IMR-90 (cell line): ENCODE measurements at regions not wholly inside any gene's neighbourhood (a gene's known extent, or its start where the extent isn't known, plus 50 kb on each side); places are given as distances from the start of the nearest gene placed in this dataset.

Experiments used
- ATAC-seq: fragments of 200-7000 bp; cut with Tn5 transposase; 2 replicates; pipeline ENCODE4 v1.9.1; 2020; ENCODE audit warnings: low read depth, mild to moderate bottlenecking, moderate library complexity
- BruUV-seq: library from RNA; stranded (reverse); fragments of 400-500 nt; replicated peaks from 2 replicates; lab custom pipeline; 2021; lab: Mats Ljungman, UMichigan
- CTCF ChIA-PET: fragments of 300-600 bp; formaldehyde crosslinking; extraction: SDS; loops from one replicate; lab custom pipeline; 2021; ENCODE audit warnings: antibody characterized with exemption; lab: Yijun Ruan, JAX
- POLR2A ChIA-PET: fragments of 300-600 bp; sonication (Branson Sonifier 250); formaldehyde crosslinking; loops from one replicate; lab custom pipeline; 2022; ENCODE audit warnings: antibody characterized with exemption; ENCODE audit not compliant: unreplicated experiment; lab: Charles Lee
- DNase-seq: peaks from one replicate; pipeline ENCODE4 v3.0.0; 2013
- H2AFZ ChIP-seq: replicated peaks from 2 replicates; pipeline ENCODE3; 2013; ENCODE audit warnings: low read length, mild to moderate bottlenecking; ENCODE audit not compliant: poor library complexity
- H2AK5ac ChIP-seq: 2 replicates; pipeline ENCODE4 v1.6.1; 2013; ENCODE audit warnings: low read depth, low read length, inconsistent platforms
- H2AK9ac ChIP-seq: replicated peaks from 2 replicates; pipeline ENCODE3; 2013; ENCODE audit warnings: mild to moderate bottlenecking, low read depth, low read length, moderate library complexity; ENCODE audit not compliant: poor library complexity
- H2BK120ac ChIP-seq: 2 replicates; pipeline ENCODE4 v1.6.1; 2013; ENCODE audit warnings: low read depth, low read length, inconsistent platforms
- H2BK15ac ChIP-seq: 3 replicates; pipeline ENCODE4 v1.6.1; 2013; ENCODE audit warnings: low read depth, low read length, inconsistent platforms
- H2BK20ac ChIP-seq: 2 replicates; pipeline ENCODE4 v1.6.1; 2013; ENCODE audit warnings: low read depth, mild to moderate bottlenecking, inconsistent platforms, low read length, moderate library complexity
- H2BK5ac ChIP-seq: 2 replicates; pipeline ENCODE4 v1.6.1; 2013; ENCODE audit warnings: mild to moderate bottlenecking, low read depth, low read length, inconsistent platforms; ENCODE audit not compliant: poor library complexity, severe bottlenecking
- H3K14ac ChIP-seq: replicated peaks from 2 replicates; pipeline ENCODE4 v1.6.1; 2013; ENCODE audit warnings: low read depth, low read length, inconsistent platforms
- H3K18ac ChIP-seq: 2 replicates; pipeline ENCODE4 v1.6.1; 2013; ENCODE audit warnings: low read depth, low read length, control low read depth
- H3K23ac ChIP-seq: 2 replicates; pipeline ENCODE4 v1.6.1; 2013; ENCODE audit warnings: low read depth, low read length, inconsistent platforms
- H3K27ac ChIP-seq: 2 replicates; pipeline ENCODE4 v1.5.1; 2013; ENCODE audit warnings: mild to moderate bottlenecking, control low read depth, low read length; ENCODE audit not compliant: insufficient read depth
- H3K27me3 ChIP-seq: 2 replicates; pipeline ENCODE4 v1.6.1; 2013; ENCODE audit warnings: low read length; ENCODE audit not compliant: control insufficient read depth, insufficient read depth
- H3K36me3 ChIP-seq: 2 replicates; pipeline ENCODE4 v1.6.1; 2013; ENCODE audit warnings: low read length, mixed read lengths; ENCODE audit not compliant: control insufficient read depth, insufficient read depth
- H3K4ac ChIP-seq: 2 replicates; pipeline ENCODE4 v1.6.1; 2013; ENCODE audit warnings: low read depth, low read length, inconsistent platforms
- H3K4me1 ChIP-seq: 2 replicates; pipeline ENCODE4 v1.6.1; 2013; ENCODE audit warnings: low read length, mixed read lengths; ENCODE audit not compliant: control insufficient read depth, insufficient read depth
- H3K4me2 ChIP-seq: 2 replicates; pipeline ENCODE4 v1.6.1; 2013; ENCODE audit warnings: low read depth, mild to moderate bottlenecking, control low read depth, low read length, moderate library complexity
- H3K4me3 ChIP-seq: 2 replicates; pipeline ENCODE4 v1.5.1; 2013; ENCODE audit warnings: low read depth, mild to moderate bottlenecking, control low read depth, low read length, moderate library complexity; ENCODE audit not compliant: insufficient read depth
- H3K56ac ChIP-seq: 2 replicates; pipeline ENCODE4 v1.6.1; 2013; ENCODE audit warnings: low read length, inconsistent platforms; ENCODE audit not compliant: insufficient read depth; ENCODE audit errors: extremely low read depth
- H3K79me1 ChIP-seq, 2 experiments: 2 replicates each; pipeline ENCODE4 v1.6.1; 2013; ENCODE audit warnings: low read length in 2 of 2, inconsistent platforms in 1 of 2, low read depth in 1 of 2
- H3K9ac ChIP-seq: 2 replicates; pipeline ENCODE4 v1.6.1; 2013; ENCODE audit warnings: low read depth, low read length, control low read depth
- H3K9me1 ChIP-seq: 2 replicates; pipeline ENCODE4 v1.6.1; 2013; ENCODE audit warnings: low read length, inconsistent platforms; ENCODE audit not compliant: insufficient read depth
- H3K9me3 ChIP-seq: 2 replicates; pipeline ENCODE4 v1.6.1; 2013; ENCODE audit warnings: low read length; ENCODE audit not compliant: control insufficient read depth, insufficient read depth
- H4K20me1 ChIP-seq: 2 replicates; pipeline ENCODE4 v1.6.1; 2013; ENCODE audit warnings: low read length, inconsistent platforms; ENCODE audit not compliant: insufficient read depth
- H4K5ac ChIP-seq: 2 replicates; pipeline ENCODE4 v1.6.1; 2013; ENCODE audit warnings: mild to moderate bottlenecking, low read depth, low read length, control low read depth
- H4K8ac ChIP-seq, 2 experiments: 2 replicates each; pipeline ENCODE4 v1.6.1; 2013; ENCODE audit warnings: low read depth in 2 of 2, low read length in 2 of 2, control low read depth in 1 of 2, inconsistent platforms in 1 of 2
- H4K91ac ChIP-seq: 2 replicates; pipeline ENCODE4 v1.6.1; 2013; ENCODE audit warnings: low read depth, low read length, inconsistent platforms; ENCODE audit not compliant: insufficient read depth
- POLR2A ChIP-seq: IDR thresholded peaks from 2 replicates; pipeline ENCODE4 v1.6.1; 2012; ENCODE audit warnings: mild to moderate bottlenecking, low read depth, low read length
- RCOR1 ChIP-seq: IDR thresholded peaks from 2 replicates; pipeline ENCODE4 v1.6.1; 2012; ENCODE audit warnings: mild to moderate bottlenecking, low read length, improper control_type of control experiment; ENCODE audit not compliant: insufficient replicate concordance
- USF2 ChIP-seq: fragments of 150-350 bp; IDR thresholded peaks from 2 replicates; pipeline ENCODE4 v1.6.1; 2017; ENCODE audit warnings: mild to moderate bottlenecking, antibody characterized with exemption, low read length, low read depth
- WGBS, 2 experiments: methylation state at CpG; one replicate each; pipeline versions ENCODE4 v1.1.5 to v1.1.7; 2013; ENCODE audit warnings: missing lambda C conversion rate in 2 of 2; ENCODE audit not compliant: insufficient read length in 1 of 2; ENCODE audit errors: extremely low coverage in 2 of 2; 5-methylcytosine and 5-hydroxymethylcytosine counted together
- dilution Hi-C: fragments of 300-500 bp; cut with HindIII; formaldehyde crosslinking; loops from one replicate; pipeline ENCODE4 v1.14.3; 2018; ENCODE audit warnings: low sequenced_read_pairs; ENCODE audit not compliant: unreplicated experiment
- in situ Hi-C: fragments of 300-500 bp; cut with MboI; formaldehyde crosslinking; loops from 3 replicates; pipeline ENCODE4 v1.14.3; 2019; ENCODE audit warnings: low sequenced_read_pairs, inconsistent platforms, mixed read lengths
- intact Hi-C: fragments of 100-400 bp; cut with micrococcal nuclease; formaldehyde crosslinking; loops from 2 replicates; pipeline ENCODE4 v1.10.0; 2022

- Histone ChIP-seq H3K14ac (no peak overlapping the region), H3K4me2 (no peak overlapping the region), H3K4ac (no peak overlapping the region), H2AFZ (no peak overlapping the region), H4K91ac (no peak overlapping the region), H3K56ac (no peak overlapping the region), H4K20me1 (no peaks in the 10 kb centered on the region), H2BK20ac (no peak overlapping the region), H3K23ac (no peak overlapping the region), H2BK120ac (no peak overlapping the region), H3K79me1 (no peaks in the 10 kb centered on the region), H3K18ac (no peak overlapping the region), H3K4me1 (no peaks in the 10 kb centered on the region), H2BK15ac (no peak overlapping the region), H4K5ac (no peak overlapping the region), H3K27me3 (no peaks in the 10 kb centered on the region; the same call in 1 of the 2 replicates), H3K4me3 (no peak overlapping the region), H2AK9ac (no peak overlapping the region), H2BK5ac (no peak overlapping the region), H2AK5ac (no peak overlapping the region), H3K9me1 (no peaks in the 10 kb centered on the region), H3K9ac (no peak overlapping the region), H3K36me3 (no peaks in the 10 kb centered on the region), H4K8ac (no peak overlapping the region), H3K27ac (no peak overlapping the region), H3K9me3 (no peaks in the 10 kb centered on the region)
- no TSS peak for BruUV-seq
- in situ Hi-C loops (no loop called here), dilution Hi-C loops (no loop called here), intact Hi-C loops (no loop called here)
- DNase-seq (no peak), ATAC-seq (no peak)
- CTCF ChIA-PET = no interaction called here
- POLR2A ChIA-PET = no interaction called here
- peak; percentile 74 for TF ChIP-seq USF2
- TF ChIP-seq POLR2A = no peak
- TF ChIP-seq RCOR1 = no peak
- no CpG with 5 or more reads among the region's 4 CpGs for WGBS, 2 experiments
These were observed 118.1 kb upstream of the SLC6A11 start for GRCh38 chr3:10697918-10698317.
